ENCODE measurements at regions not wholly inside any gene's neighbourhood (a gene's known extent, or its start where the extent isn't known, plus 50 kb on each side); places are given as distances from the start of the nearest gene placed in this dataset.

GRCh38 chr12:124120739-124121138, 147.7 kb downstream of the ZNF664 start:
- Histone ChIP-seq H3K27ac (ENCODE audit: low read depth in 1 of 2, low read length in 2 of 2) (no peak overlapping the region), H3K4me1 (ENCODE audit: control insufficient read depth in 1 of 2, insufficient read depth in 2 of 2, low read length in 2 of 2) (no peaks in the 10 kb centered on the region), H3K27me3 (ENCODE audit: control insufficient read depth in 1 of 2, insufficient read depth in 2 of 2, low read length in 1 of 2) (no peaks in the 10 kb centered on the region), H3K9me3 (ENCODE audit: control insufficient read depth, low read length) (no peaks in the 10 kb centered on the region), H3K36me3 (ENCODE audit: control insufficient read depth in 1 of 2, insufficient read depth in 2 of 2, low read length in 1 of 2) (no peaks in the 10 kb centered on the region), H3K4me3 (ENCODE audit: low read length in 2 of 2) (no peak overlapping the region)
- no peak for DNase-seq
- intact Hi-C loops (cut with DNase I), result no loop called here
- WGBS, 2 donors, result 74 to 84% methylated on average over 6 of the region's 6 CpGs
- no peak for ATAC-seq (ENCODE audit: low FRiP score)

DNA sequence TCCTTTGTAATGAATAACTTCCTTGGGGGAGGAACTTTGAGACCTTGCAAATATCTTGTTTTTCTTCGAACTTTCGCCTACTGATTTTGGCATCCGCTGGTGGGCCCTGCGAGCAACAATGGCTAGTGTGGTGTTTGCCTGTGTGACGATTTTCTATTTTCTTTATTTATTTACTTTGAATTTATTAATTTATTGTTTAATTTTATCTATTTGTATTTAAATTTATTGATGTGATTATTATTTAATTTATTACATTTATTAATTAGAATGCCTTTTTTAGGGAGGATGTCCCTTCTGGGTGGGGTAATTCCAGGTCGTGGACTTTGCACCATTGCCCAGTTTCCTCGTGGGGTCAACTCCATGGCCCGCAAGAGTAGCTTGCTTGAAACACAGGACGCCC, 149.7 kb downstream of the ZNF664 start:
- Histone ChIP-seq H3K9me3 (ENCODE audit: control insufficient read depth, low read length) (no peaks in the 10 kb centered on the region), H3K36me3 (ENCODE audit: control insufficient read depth in 1 of 2, insufficient read depth in 2 of 2, low read length in 1 of 2) (no peaks in the 10 kb centered on the region), H3K27ac (ENCODE audit: low read depth in 1 of 2, low read length in 2 of 2) (no peak overlapping the region), H3K27me3 (ENCODE audit: control insufficient read depth in 1 of 2, insufficient read depth in 2 of 2, low read length in 1 of 2) (no peaks in the 10 kb centered on the region), H3K4me1 (ENCODE audit: control insufficient read depth in 1 of 2, insufficient read depth in 2 of 2, low read length in 2 of 2) (no peaks in the 10 kb centered on the region), H3K4me3 (ENCODE audit: low read length in 2 of 2) (no peak overlapping the region)
- ATAC-seq (ENCODE audit: low FRiP score) (no peak), DNase-seq (no peak)
- intact Hi-C loops (cut with DNase I), result no loop called here
- 85 to 88% methylated on average over 9 of the region's 9 CpGs for WGBS, 2 donors

- WGBS, 2 donors, result 15 to 23% methylated on average over 10 of the region's 10 CpGs
- ATAC-seq (ENCODE audit: low FRiP score), result no peak
These were observed 150.4 kb downstream of the ZNF664 start for GRCh38 chr12:124123296-124124000.

GRCh38 chr12:124125203-124125871, 152.3 kb downstream of the ZNF664 start:
- DNase-seq (no peak), ATAC-seq (ENCODE audit: low FRiP score) (no peak)
- Histone ChIP-seq H3K4me1 (ENCODE audit: control insufficient read depth in 1 of 2, insufficient read depth in 2 of 2, low read length in 2 of 2) (no peaks in the 10 kb centered on the region), H3K36me3 (ENCODE audit: control insufficient read depth in 1 of 2, insufficient read depth in 2 of 2, low read length in 1 of 2) (no peaks in the 10 kb centered on the region), H3K9me3 (ENCODE audit: control insufficient read depth, low read length) (no peaks in the 10 kb centered on the region), H3K27me3 (ENCODE audit: control insufficient read depth in 1 of 2, insufficient read depth in 2 of 2, low read length in 1 of 2) (no peaks in the 10 kb centered on the region), H3K27ac (ENCODE audit: low read depth in 1 of 2, low read length in 2 of 2) (no peak overlapping the region), H3K4me3 (ENCODE audit: low read length in 2 of 2) (no peak overlapping the region)
- intact Hi-C loops (cut with DNase I), result no loop called here
- 88 to 89% methylated on average over 10 of the region's 10 CpGs for WGBS, 2 donors

More at GRCh38 chr12:124123296-124124000, 150.4 kb downstream of the ZNF664 start:
- intact Hi-C loops (cut with DNase I), result no loop called here
- no peak for DNase-seq
- Histone ChIP-seq H3K4me1 (ENCODE audit: control insufficient read depth in 1 of 2, insufficient read depth in 2 of 2, low read length in 2 of 2) (no peaks in the 10 kb centered on the region), H3K27me3 (ENCODE audit: control insufficient read depth in 1 of 2, insufficient read depth in 2 of 2, low read length in 1 of 2) (no peaks in the 10 kb centered on the region), H3K27ac (ENCODE audit: low read depth in 1 of 2, low read length in 2 of 2) (no peak overlapping the region), H3K36me3 (ENCODE audit: control insufficient read depth in 1 of 2, insufficient read depth in 2 of 2, low read length in 1 of 2) (no peaks in the 10 kb centered on the region), H3K9me3 (ENCODE audit: control insufficient read depth, low read length) (no peaks in the 10 kb centered on the region), H3K4me3 (ENCODE audit: low read length in 2 of 2) (no peak overlapping the region)

GRCh38 chr12:124126950-124127655, 154.1 kb downstream of the ZNF664 start:
- H3K27me3 ChIP-seq (ENCODE audit: control insufficient read depth in 1 of 2, insufficient read depth in 2 of 2, low read length in 1 of 2), result no peaks in the 10 kb centered on the region
- ATAC-seq (ENCODE audit: low FRiP score), result no peak
- 85 to 88% methylated on average over 15 of the region's 15 CpGs for WGBS, 2 donors
- H3K36me3 ChIP-seq (ENCODE audit: control insufficient read depth in 1 of 2, insufficient read depth in 2 of 2, low read length in 1 of 2), result no peaks in the 10 kb centered on the region
- H3K9me3 ChIP-seq (ENCODE audit: control insufficient read depth, low read length), result no peaks in the 10 kb centered on the region
- no peak for DNase-seq
- no peak overlapping the region for H3K4me3 ChIP-seq (ENCODE audit: low read length in 2 of 2)
- no peak overlapping the region for H3K27ac ChIP-seq (ENCODE audit: low read depth in 1 of 2, low read length in 2 of 2)
- no peaks in the 10 kb centered on the region for H3K4me1 ChIP-seq (ENCODE audit: control insufficient read depth in 1 of 2, insufficient read depth in 2 of 2, low read length in 2 of 2)
- intact Hi-C loops (cut with DNase I), result no loop called here

DNA sequence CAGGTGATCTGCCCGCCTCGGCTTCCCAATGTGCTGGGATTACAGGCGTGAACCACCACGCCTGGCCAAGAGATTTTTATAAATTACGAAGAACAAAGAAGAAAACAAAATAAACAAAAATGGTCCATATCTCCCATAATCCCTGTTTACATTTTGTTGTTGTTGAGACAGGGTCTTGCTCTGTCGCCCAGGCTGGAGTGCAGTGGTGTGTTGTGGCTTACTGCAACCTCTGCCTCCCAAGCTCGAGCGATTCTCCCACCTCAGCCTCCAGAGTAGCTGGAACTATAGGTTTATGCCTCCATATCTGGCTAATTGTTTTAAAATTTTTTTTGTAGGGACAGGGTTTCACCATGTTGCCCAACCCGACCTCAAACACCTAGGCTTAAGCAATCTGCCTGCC, 156.1 kb downstream of the ZNF664 start:
- intact Hi-C loops (cut with DNase I), result no loop called here
- H3K36me3 ChIP-seq (ENCODE audit: control insufficient read depth in 1 of 2, insufficient read depth in 2 of 2, low read length in 1 of 2), result no peaks in the 10 kb centered on the region
- H3K9me3 ChIP-seq (ENCODE audit: control insufficient read depth, low read length), result no peaks in the 10 kb centered on the region
- 93% methylated on average over 9 of the region's 9 CpGs for WGBS, 2 donors
- H3K4me3 ChIP-seq (ENCODE audit: low read length in 2 of 2), result no peak overlapping the region
- H3K27ac ChIP-seq (ENCODE audit: low read depth in 1 of 2, low read length in 2 of 2), result no peak overlapping the region
- no peak for DNase-seq
- no peaks in the 10 kb centered on the region for H3K4me1 ChIP-seq (ENCODE audit: control insufficient read depth in 1 of 2, insufficient read depth in 2 of 2, low read length in 2 of 2)
- no peaks in the 10 kb centered on the region for H3K27me3 ChIP-seq (ENCODE audit: control insufficient read depth in 1 of 2, insufficient read depth in 2 of 2, low read length in 1 of 2)
- ATAC-seq (ENCODE audit: low FRiP score), result no peak

DNA sequence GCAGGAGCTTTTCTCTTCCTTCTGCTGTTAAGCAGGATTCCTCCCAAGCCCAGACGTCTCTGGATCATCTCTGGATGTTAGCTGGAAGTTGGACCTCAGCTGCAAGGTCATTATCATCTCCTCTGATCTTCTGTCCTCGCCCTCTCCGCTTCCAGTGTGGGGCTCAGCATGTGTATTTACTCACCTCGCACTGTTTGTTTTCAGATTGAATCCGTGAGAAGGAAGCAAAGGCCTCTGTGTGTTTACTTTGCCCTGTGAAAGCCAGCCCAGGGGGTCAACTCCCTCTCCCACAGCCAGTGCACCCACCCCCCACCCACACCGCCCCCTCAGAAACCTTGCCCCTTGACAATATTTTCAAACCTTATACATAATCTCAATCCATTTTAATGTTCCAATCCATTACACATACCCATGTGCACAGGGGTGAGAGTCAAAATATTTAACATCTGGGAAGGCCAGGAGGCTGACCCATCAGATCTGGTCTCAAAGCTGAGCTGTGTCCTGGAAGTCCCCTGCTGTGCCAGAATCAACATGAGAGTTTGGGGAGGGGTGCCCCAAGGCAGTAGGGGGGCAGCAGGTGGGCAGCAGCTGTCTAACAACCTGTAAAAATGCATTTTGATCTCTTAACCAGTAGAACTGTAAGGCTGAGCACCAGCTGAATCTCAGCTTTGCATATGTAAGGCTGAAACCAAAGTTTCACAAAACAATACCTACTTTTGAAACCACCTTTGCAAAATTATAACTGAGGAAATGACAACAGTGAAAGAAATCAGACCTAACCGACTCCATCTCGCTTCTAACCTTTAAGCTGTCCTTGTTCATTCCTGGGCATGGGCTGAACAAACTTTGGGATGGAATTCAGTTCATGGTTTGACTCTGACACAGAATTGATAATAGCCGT, 157.9 kb downstream of the ZNF664 start:
- WGBS, 2 donors, result 74 to 76% methylated on average over 9 of the region's 9 CpGs
- H3K4me3 ChIP-seq (ENCODE audit: low read length in 2 of 2), result no peak overlapping the region
- no peak for ATAC-seq (ENCODE audit: low FRiP score)

GRCh38 chr12:124131659-124132058, 158.6 kb downstream of the ZNF664 start:
- 88 to 92% methylated on average over 5 of the region's 5 CpGs for WGBS, 2 donors
- no peaks in the 10 kb centered on the region for H3K4me1 ChIP-seq (ENCODE audit: control insufficient read depth in 1 of 2, insufficient read depth in 2 of 2, low read length in 2 of 2)
- no peaks in the 10 kb centered on the region for H3K9me3 ChIP-seq (ENCODE audit: control insufficient read depth, low read length)
- H3K27me3 ChIP-seq (ENCODE audit: control insufficient read depth in 1 of 2, insufficient read depth in 2 of 2, low read length in 1 of 2), result no peaks in the 10 kb centered on the region
- intact Hi-C loops (cut with DNase I), result no loop called here
- ATAC-seq (ENCODE audit: low FRiP score) (no peak), DNase-seq (no peak)
- H3K27ac ChIP-seq (ENCODE audit: low read depth in 1 of 2, low read length in 2 of 2), result no peak overlapping the region
- H3K4me3 ChIP-seq (ENCODE audit: low read length in 2 of 2), result no peak overlapping the region
- H3K36me3 ChIP-seq (ENCODE audit: control insufficient read depth in 1 of 2, insufficient read depth in 2 of 2, low read length in 1 of 2), result no peaks in the 10 kb centered on the region

More for the DNA sequence above, 157.9 kb downstream of the ZNF664 start:
- Histone ChIP-seq H3K9me3 (ENCODE audit: control insufficient read depth, low read length) (no peaks in the 10 kb centered on the region), H3K4me1 (ENCODE audit: control insufficient read depth in 1 of 2, insufficient read depth in 2 of 2, low read length in 2 of 2) (no peaks in the 10 kb centered on the region), H3K27me3 (ENCODE audit: control insufficient read depth in 1 of 2, insufficient read depth in 2 of 2, low read length in 1 of 2) (no peaks in the 10 kb centered on the region), H3K27ac (ENCODE audit: low read depth in 1 of 2, low read length in 2 of 2) (no peak overlapping the region), H3K36me3 (ENCODE audit: control insufficient read depth in 1 of 2, insufficient read depth in 2 of 2, low read length in 1 of 2) (no peaks in the 10 kb centered on the region)
- DNase-seq, result no peak
- intact Hi-C loops (cut with DNase I), result no loop called here

Measured in aorta (tissue), 5 donors.